ENCODE measurements at regions not wholly inside any gene's neighbourhood (a gene's known extent, or its start where the extent isn't known, plus 50 kb on each side); places are given as distances from the start of the nearest gene placed in this dataset.

- POLR2A ChIA-PET = no interaction called here
- H3K4me1 ChIP-seq = peaks cover 22% of the 10 kb centered on the region
- WGBS (ENCODE audit: missing lambda C conversion rate) = 58% methylated on average over 7 of the region's 7 CpGs
- H3K27ac ChIP-seq = peak overlapping the region; percentile 6 to 61; a peak in 4 of 6 replicates
- CTCF ChIA-PET = interaction anchor here (0.6 kb wide), 1 partner anchor 306 kb away, joined by 3 read pairs; no protein-coding TSS in a partner anchor
- TF ChIP-seq FOSB (CRISPR knock-in tag; IDR thresholded peaks at IDR 0.05) (no peak), CTCF (IDR thresholded peaks at IDR 0.05) (no peak), RARB (CRISPR knock-in tag; IDR thresholded peaks at IDR 0.05) (no peak), FOSL2 (IDR thresholded peaks at IDR 0.05) (no peak), FOSL2 (CRISPR knock-in tag; IDR thresholded peaks at IDR 0.05) (no peak), CEBPB (IDR thresholded peaks at IDR 0.05) (peak; percentile 72 to 73; a peak in 3 of 4 replicates), PBX3 (IDR thresholded peaks at IDR 0.05) (no peak)
- ATAC-seq (peak; percentile 55 to 64; a peak in 4 of 6 replicates), DNase-seq (ENCODE audit: low read depth in 1 of 2, low spot score in 1 of 2) (peak in 1 of 2 experiments; percentile 40), FAIRE-seq (no peak)
- no peak overlapping the region for H3K4me3 ChIP-seq
- H3K4me2 ChIP-seq = peak overlapping the region; percentile 41
- no peaks in the 10 kb centered on the region for H3K9me3 ChIP-seq
These were observed 118.0 kb upstream of the C3orf80 start for GRCh38 chr3:160106905-160107861.

GRCh38 chr3:160108362-160108761 lies 116.9 kb upstream of the C3orf80 start:
- H3K27ac ChIP-seq = peak overlapping the region in 1 of 2 experiments; percentile 27; a peak in 1 of 6 replicates
- TF ChIP-seq USF2 (IDR thresholded peaks at IDR 0.05) (no peak), ZNF302 (CRISPR knock-in tag; IDR thresholded peaks at IDR 0.05) (no peak), NR3C1 (IDR thresholded peaks at IDR 0.05) (no peak), CBX2 (IDR thresholded peaks at IDR 0.05; ENCODE audit: borderline replicate concordance, low read depth) (no peak), FOXS1 (CRISPR knock-in tag; IDR thresholded peaks at IDR 0.05) (no peak), HES2 (IDR thresholded peaks at IDR 0.05) (no peak), SMC3 (IDR thresholded peaks at IDR 0.05) (no peak), PBX3 (IDR thresholded peaks at IDR 0.05) (no peak), FOSB (CRISPR knock-in tag; IDR thresholded peaks at IDR 0.05) (no peak), RARB (CRISPR knock-in tag; IDR thresholded peaks at IDR 0.05) (no peak)
- H3K4me2 ChIP-seq = no peak overlapping the region
- no peak overlapping the region for H3K4me3 ChIP-seq
- no peaks in the 10 kb centered on the region for H3K9me3 ChIP-seq
- POLR2A ChIA-PET = no interaction called here
- no peak for FAIRE-seq
- CTCF ChIA-PET = interaction anchor here (1.1 kb wide), 1 partner anchor 23 kb away, joined by 3 read pairs; no protein-coding TSS in a partner anchor
- 85% methylated on average over 4 of the region's 4 CpGs for WGBS (ENCODE audit: missing lambda C conversion rate)
- H3K4me1 ChIP-seq = peaks cover 25% of the 10 kb centered on the region
- no peak for DNase-seq (ENCODE audit: low read depth in 1 of 2, low spot score in 1 of 2)
- no peak for ATAC-seq

GRCh38 chr3:160112481-160112880 lies 112.7 kb upstream of the C3orf80 start:
- H3K27ac ChIP-seq = peak overlapping the region in 1 of 2 experiments; percentile 46; a peak in 2 of 6 replicates
- H3K4me2 ChIP-seq = no peak overlapping the region
- no peak for TF ChIP-seq MAZ (IDR thresholded peaks at IDR 0.05; ENCODE audit: borderline replicate concordance, low read depth, low read length)
- DNase-seq (ENCODE audit: low read depth in 1 of 2, low spot score in 1 of 2) = no peak
- no peak overlapping the region for H3K4me3 ChIP-seq
- ATAC-seq = no peak
- 85% methylated on average over 1 of the region's 1 CpG for WGBS (ENCODE audit: missing lambda C conversion rate)
- no peak for FAIRE-seq
- ChIA-PET POLR2A (no interaction called here), CTCF (interaction anchor here (1.0 to 1.8 kb wide), 3 partner anchors 27 to 80 kb away, joined by 3 to 4 read pairs (median 4); no protein-coding TSS in a partner anchor)
- 0 out of 3 replicates have a peak, but pooled peaks cover 3% of the 10 kb centered on the region for H3K9me3 ChIP-seq
- peaks cover 18% of the 10 kb centered on the region for H3K4me1 ChIP-seq
